ENCODE measurements at regions not wholly inside any gene's neighbourhood (a gene's known extent, or its start where the extent isn't known, plus 50 kb on each side); places are given as distances from the start of the nearest gene placed in this dataset.

- WGBS, 2 donors, result 60 to 72% methylated on average over 4 of the region's 4 CpGs
- FAIRE-seq, result no peak
- no peak for TF ChIP-seq CTCF (IDR thresholded peaks at IDR 0.05)
Measured at GRCh38 chr13:80572308-80572922, 231.5 kb upstream of the SPRY2 start.

GRCh38 chr13:80571346-80572307, 230.7 kb upstream of the SPRY2 start:
- no peaks in the 10 kb centered on the region for H3K9me3 ChIP-seq
- H3K27ac ChIP-seq, result no peak overlapping the region
- H3K36me3 ChIP-seq, result no peaks in the 10 kb centered on the region
- FAIRE-seq (no peak), DNase-seq (no peak), ATAC-seq (no peak)
- intact Hi-C loops (cut with DNase I), result no loop called here
- no peak overlapping the region for H3K4me3 ChIP-seq
- peaks cover 0 to 6% (median 0%) of the 10 kb centered on the region in 3 donors for H3K4me1 ChIP-seq
- 74 to 82% methylated on average over 4 of the region's 4 CpGs for WGBS, 2 donors
- TF ChIP-seq CTCF (IDR thresholded peaks at IDR 0.05), result no peak
- H3K27me3 ChIP-seq, result no peaks in the 10 kb centered on the region

More at GRCh38 chr13:80572308-80572922, 231.5 kb upstream of the SPRY2 start:
- Histone ChIP-seq H3K4me1 (peaks cover 0 to 6% (median 0%) of the 10 kb centered on the region in 3 donors), H3K27me3 (no peaks in the 10 kb centered on the region), H3K27ac (no peak overlapping the region), H3K36me3 (no peaks in the 10 kb centered on the region), H3K4me3 (no peak overlapping the region), H3K9me3 (no peaks in the 10 kb centered on the region)
- no peak for DNase-seq
- no peak for ATAC-seq
- intact Hi-C loops (cut with DNase I), result no loop called here

- ATAC-seq (no peak), DNase-seq (no peak), FAIRE-seq (no peak)
- 55 to 69% methylated on average over 4 of the region's 4 CpGs for WGBS, 2 donors
- no peak for TF ChIP-seq CTCF (IDR thresholded peaks at IDR 0.05)
- Histone ChIP-seq H3K4me1 (no peaks in the 10 kb centered on the region), H3K27ac (no peak overlapping the region), H3K36me3 (no peaks in the 10 kb centered on the region), H3K4me3 (no peak overlapping the region), H3K27me3 (no peaks in the 10 kb centered on the region), H3K9me3 (no peaks in the 10 kb centered on the region)
- intact Hi-C loops (cut with DNase I), result no loop called here
Measured at GRCh38 chr13:80563439-80563838, 222.5 kb upstream of the SPRY2 start.

GRCh38 chr13:80562433-80563156, 221.7 kb upstream of the SPRY2 start:
- no peak overlapping the region for H3K4me3 ChIP-seq
- intact Hi-C loops (cut with DNase I), result no loop called here
- FAIRE-seq, result no peak
- DNase-seq, result no peak
- no peak for ATAC-seq
- TF ChIP-seq CTCF (IDR thresholded peaks at IDR 0.05), result no peak
- H3K36me3 ChIP-seq, result no peaks in the 10 kb centered on the region
- 64 to 67% methylated on average over 4 of the region's 4 CpGs for WGBS, 2 donors
- no peaks in the 10 kb centered on the region for H3K4me1 ChIP-seq
- H3K27ac ChIP-seq, result no peak overlapping the region
- H3K9me3 ChIP-seq, result no peaks in the 10 kb centered on the region
- no peaks in the 10 kb centered on the region for H3K27me3 ChIP-seq

Measured in pancreas (tissue), 10 donors.